Suppressor macrophage treated with lipopolysaccharide for 4 hours (primary cell): ENCODE measurements at regions not wholly inside any gene's neighbourhood (a gene's known extent, or its start where the extent isn't known, plus 50 kb on each side); places are given as distances from the start of the nearest gene placed in this dataset.
"Not testable (repeated sequence)": the region's sequence is repeated elsewhere in the genome, so short reads cannot be mapped to it uniquely, and the experiment has no call there.

Source experiments
- DNase-seq: peaks from one replicate; pipeline ENCODE4 v3.0.0-alpha.2; 2020

- no peak for DNase-seq
These were observed 91.3 kb downstream of the ZNF467 start for GRCh38 chr7:149682038-149682437.

- no peak for DNase-seq
These were observed 92.1 kb downstream of the ZNF467 start for GRCh38 chr7:149681274-149681673.

- DNase-seq = no peak
These were observed 92.9 kb downstream of the ZNF467 start for GRCh38 chr7:149680331-149681025.

- DNase-seq = not testable (repeated sequence)
These were observed 98.5 kb downstream of the ZNF467 start for GRCh38 chr7:149674728-149675385.

GRCh38 chr7:149673006-149673405 lies 100.4 kb downstream of the ZNF467 start:
- DNase-seq = no peak

GRCh38 chr7:149670288-149670687 lies 103.1 kb downstream of the ZNF467 start:
- peak; percentile 27 for DNase-seq

- DNase-seq = peak; percentile 35
These were observed 104.1 kb downstream of the ZNF467 start for GRCh38 chr7:149669121-149669818.

GRCh38 chr7:149666360-149666945 lies 106.9 kb downstream of the ZNF467 start:
- no peak for DNase-seq

GRCh38 chr7:149665618-149666017 lies 107.8 kb downstream of the ZNF467 start:
- DNase-seq = not testable (repeated sequence)

GRCh38 chr7:149664666-149665065 lies 108.7 kb downstream of the ZNF467 start:
- DNase-seq = no peak

GRCh38 chr7:149664176-149664575 lies 109.2 kb downstream of the ZNF467 start:
- DNase-seq = no peak

GRCh38 chr7:149662591-149663095 lies 110.7 kb downstream of the ZNF467 start:
- DNase-seq = peak; percentile 72

GRCh38 chr7:149655784-149656183 lies 117.6 kb downstream of the ZNF467 start:
- no peak for DNase-seq

GRCh38 chr7:149654588-149654987 lies 118.8 kb downstream of the ZNF467 start:
- no peak for DNase-seq

GRCh38 chr7:149650190-149650589 lies 123.2 kb downstream of the ZNF467 start:
- not testable (repeated sequence) for DNase-seq

- DNase-seq = no peak
These were observed 128.6 kb downstream of the ZNF467 start for GRCh38 chr7:149644754-149645153.

GRCh38 chr7:149642589-149642988 lies 130.8 kb downstream of the ZNF467 start:
- DNase-seq = no peak

- no peak for DNase-seq
These were observed 134.6 kb downstream of the ZNF467 start for GRCh38 chr7:149638566-149639320.

- DNase-seq = no peak
These were observed 135.3 kb downstream of the ZNF467 start for GRCh38 chr7:149637911-149638565.

GRCh38 chr7:149635561-149636329 lies 137.6 kb downstream of the ZNF467 start:
- DNase-seq = no peak
